Esophagus muscularis mucosa (tissue), 4 donors: ENCODE measurements at regions not wholly inside any gene's neighbourhood (a gene's known extent, or its start where the extent isn't known, plus 50 kb on each side); places are given as distances from the start of the nearest gene placed in this dataset.

Experiments
- DNase-seq: peaks from one replicate; pipeline ENCODE4 v3.0.0-alpha.2; 2017; ENCODE audit errors: extremely low spot score
- H3K27ac ChIP-seq, 4 donors: fragments of 200-600 bp; sonication (generic); replicated peaks in 1 of 4; 1 replicate in 3 of 4; 2 replicates in 1 of 4; pipeline ENCODE4 v1.5.1; 2016 to 2019; ENCODE audit warnings: mild to moderate bottlenecking in 1 of 4
- H3K27me3 ChIP-seq, 4 donors: fragments of 200-600 bp; sonication (generic); one replicate each; pipeline versions ENCODE4 v1.5.1 to v1.6.0; 2016 to 2019
- H3K36me3 ChIP-seq, 4 donors: fragments of 200-600 bp; sonication (generic); one replicate each; pipeline ENCODE4 v1.5.1; 2016 to 2019
- H3K4me1 ChIP-seq, 4 donors: fragments of 200-600 bp; sonication (generic); one replicate each; pipeline ENCODE4 v1.5.1; 2016 to 2019
- H3K4me3 ChIP-seq, 4 donors: fragments of 200-600 bp; sonication (generic); 1 replicate in 2 of 4; 2 replicates in 2 of 4; pipeline ENCODE4 v1.5.1; 2016 to 2019; ENCODE audit warnings: mild to moderate bottlenecking in 4 of 4, moderate library complexity in 1 of 4
- H3K9me3 ChIP-seq, 4 donors: fragments of 200-600 bp; sonication (generic); 1 replicate in 3 of 4; 2 replicates in 1 of 4; pipeline ENCODE4 v1.5.1; 2016 to 2019
- EP300 ChIP-seq: sonication (generic); formaldehyde crosslinking; IDR thresholded peaks from one replicate; pipeline ENCODE4 v1.6.1; 2017; ENCODE audit warnings: antibody characterized with exemption
- POLR2A ChIP-seq: fragments of 450-650 bp; IDR thresholded peaks from one replicate; pipeline ENCODE4 v1.6.1; 2017; ENCODE audit warnings: antibody characterized with exemption, moderate library complexity, mild to moderate bottlenecking, low read depth
- POLR2AphosphoS5 ChIP-seq, 2 donors: sonication (generic); formaldehyde crosslinking; IDR thresholded peaks; one replicate each; pipeline ENCODE4 v1.6.1; 2017; ENCODE audit warnings: antibody characterized with exemption in 2 of 2
- WGBS: methylation state at CpG from one replicate; pipeline ENCODE4 v1.1.5; 2018; 5-methylcytosine and 5-hydroxymethylcytosine counted together
- intact Hi-C: fragments of 100-400 bp; cut with DNase I; formaldehyde crosslinking; loops from one replicate; pipeline ENCODE4 v1.15.1; 2023
- TF ChIP-seq, protein P1 (sequence below), 3 experiments: fragments of 200-600 bp in 2 of 3; fragments of 450-650 bp in 1 of 3; sonication (generic) in 2 of 3; IDR thresholded peaks; one replicate each; pipeline ENCODE4 v1.5.1; 2017 to 2019; ENCODE audit warnings: antibody characterized with exemption in 3 of 3, mild to moderate bottlenecking in 2 of 3, moderate library complexity in 1 of 3

DNA sequence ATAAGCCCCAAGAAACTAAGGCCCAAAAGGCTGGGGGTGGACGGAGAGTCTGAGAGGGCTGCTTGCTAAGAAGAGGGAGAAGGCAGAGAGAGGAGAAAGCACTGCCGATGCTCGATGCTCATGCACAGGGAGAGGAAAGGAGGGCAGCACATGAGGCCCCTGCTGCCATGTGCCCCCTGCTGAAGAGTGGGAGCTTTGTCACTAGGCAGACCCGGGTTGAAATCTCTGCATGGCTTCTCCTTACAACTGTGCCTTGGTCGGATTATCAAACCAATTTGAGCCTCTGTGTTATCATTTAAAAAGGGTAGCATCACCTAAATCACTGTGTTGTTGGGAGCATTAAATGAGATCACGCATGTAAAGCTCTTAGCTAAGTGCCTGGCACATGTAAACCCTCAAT is 330.5 kb downstream of the NXPE2 start:
- H3K9me3 ChIP-seq = peaks cover 0 to 2% (median 0%) of the 10 kb centered on the region in 4 donors
- H3K4me3 ChIP-seq = no peak overlapping the region
- no peaks in the 10 kb centered on the region for H3K27me3 ChIP-seq
- no peaks in the 10 kb centered on the region for H3K36me3 ChIP-seq
- no peak for DNase-seq
- H3K27ac ChIP-seq = no peak overlapping the region
- WGBS = 67% methylated on average over 6 of the region's 6 CpGs
- no peaks in the 10 kb centered on the region for H3K4me1 ChIP-seq
- intact Hi-C loops = no loop called here
- TF ChIP-seq EP300 (no peak), POLR2A (no peak), POLR2AphosphoS5 (IDR thresholded peaks at IDR 0.05) (no peak)
- TF ChIP-seq, protein P1, sequence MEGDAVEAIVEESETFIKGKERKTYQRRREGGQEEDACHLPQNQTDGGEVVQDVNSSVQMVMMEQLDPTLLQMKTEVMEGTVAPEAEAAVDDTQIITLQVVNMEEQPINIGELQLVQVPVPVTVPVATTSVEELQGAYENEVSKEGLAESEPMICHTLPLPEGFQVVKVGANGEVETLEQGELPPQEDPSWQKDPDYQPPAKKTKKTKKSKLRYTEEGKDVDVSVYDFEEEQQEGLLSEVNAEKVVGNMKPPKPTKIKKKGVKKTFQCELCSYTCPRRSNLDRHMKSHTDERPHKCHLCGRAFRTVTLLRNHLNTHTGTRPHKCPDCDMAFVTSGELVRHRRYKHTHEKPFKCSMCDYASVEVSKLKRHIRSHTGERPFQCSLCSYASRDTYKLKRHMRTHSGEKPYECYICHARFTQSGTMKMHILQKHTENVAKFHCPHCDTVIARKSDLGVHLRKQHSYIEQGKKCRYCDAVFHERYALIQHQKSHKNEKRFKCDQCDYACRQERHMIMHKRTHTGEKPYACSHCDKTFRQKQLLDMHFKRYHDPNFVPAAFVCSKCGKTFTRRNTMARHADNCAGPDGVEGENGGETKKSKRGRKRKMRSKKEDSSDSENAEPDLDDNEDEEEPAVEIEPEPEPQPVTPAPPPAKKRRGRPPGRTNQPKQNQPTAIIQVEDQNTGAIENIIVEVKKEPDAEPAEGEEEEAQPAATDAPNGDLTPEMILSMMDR (IDR thresholded peaks at IDR 0.05) = no peak

DNA sequence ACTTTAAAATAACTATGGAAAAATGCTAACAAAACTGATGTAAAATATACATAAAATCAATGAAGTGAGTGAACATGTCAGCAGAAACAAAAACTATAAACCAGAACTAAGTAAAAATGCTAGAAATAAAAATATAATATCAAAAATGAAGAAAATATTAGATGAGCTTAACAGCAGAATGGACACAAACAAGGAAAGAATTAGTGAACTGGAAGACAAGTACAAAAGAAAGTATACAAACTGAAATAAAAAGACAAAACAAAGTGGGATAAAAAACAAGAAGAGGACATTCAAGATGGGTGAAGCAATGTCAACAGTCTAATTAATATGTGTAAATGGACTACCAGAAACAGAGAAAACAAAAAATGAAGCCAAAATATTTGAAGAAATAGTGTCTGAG is 339.2 kb downstream of the NXPE2 start:
- H3K27me3 ChIP-seq = no peaks in the 10 kb centered on the region
- peaks cover 0 to 35% (median 13%) of the 10 kb centered on the region in 4 donors for H3K9me3 ChIP-seq
- TF ChIP-seq POLR2AphosphoS5 (IDR thresholded peaks at IDR 0.05) (no peak), EP300 (no peak)
- TF ChIP-seq, protein P1 (IDR thresholded peaks at IDR 0.05) = no peak
- no peak overlapping the region for H3K4me3 ChIP-seq
- DNase-seq = no peak
- H3K36me3 ChIP-seq = no peaks in the 10 kb centered on the region
- intact Hi-C loops = no loop called here
- no peaks in the 10 kb centered on the region for H3K4me1 ChIP-seq
- no peak overlapping the region for H3K27ac ChIP-seq

DNA sequence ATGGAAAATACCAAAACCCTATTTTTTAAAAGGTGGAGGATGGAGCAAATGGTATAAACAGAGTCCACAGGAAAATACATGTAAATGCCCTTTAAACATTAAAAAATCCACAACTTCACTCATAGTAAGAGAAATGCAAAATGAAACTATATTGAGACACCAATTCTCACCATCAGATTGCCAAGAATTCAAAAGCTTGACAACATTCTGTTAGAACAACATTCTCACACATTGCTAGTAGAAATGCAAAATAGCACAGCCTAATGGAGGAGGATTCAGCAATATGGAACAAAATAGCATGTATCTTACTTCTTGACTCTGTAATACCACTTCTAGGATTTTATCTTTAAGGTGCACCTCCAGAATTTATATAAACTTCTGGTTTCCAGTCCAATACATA is 351.8 kb downstream of the NXPE2 start:
- TF ChIP-seq POLR2AphosphoS5 (IDR thresholded peaks at IDR 0.05) = no peak
- no peak for TF ChIP-seq POLR2A
- TF ChIP-seq, protein P1 (IDR thresholded peaks at IDR 0.05) = no peak
- no peak for TF ChIP-seq EP300
- no peak for DNase-seq
- intact Hi-C loops = no loop called here
- Histone ChIP-seq H3K36me3 (no peaks in the 10 kb centered on the region), H3K27me3 (no peaks in the 10 kb centered on the region), H3K4me3 (no peak overlapping the region), H3K4me1 (no peaks in the 10 kb centered on the region), H3K27ac (no peak overlapping the region), H3K9me3 (no peaks in the 10 kb centered on the region)

DNA sequence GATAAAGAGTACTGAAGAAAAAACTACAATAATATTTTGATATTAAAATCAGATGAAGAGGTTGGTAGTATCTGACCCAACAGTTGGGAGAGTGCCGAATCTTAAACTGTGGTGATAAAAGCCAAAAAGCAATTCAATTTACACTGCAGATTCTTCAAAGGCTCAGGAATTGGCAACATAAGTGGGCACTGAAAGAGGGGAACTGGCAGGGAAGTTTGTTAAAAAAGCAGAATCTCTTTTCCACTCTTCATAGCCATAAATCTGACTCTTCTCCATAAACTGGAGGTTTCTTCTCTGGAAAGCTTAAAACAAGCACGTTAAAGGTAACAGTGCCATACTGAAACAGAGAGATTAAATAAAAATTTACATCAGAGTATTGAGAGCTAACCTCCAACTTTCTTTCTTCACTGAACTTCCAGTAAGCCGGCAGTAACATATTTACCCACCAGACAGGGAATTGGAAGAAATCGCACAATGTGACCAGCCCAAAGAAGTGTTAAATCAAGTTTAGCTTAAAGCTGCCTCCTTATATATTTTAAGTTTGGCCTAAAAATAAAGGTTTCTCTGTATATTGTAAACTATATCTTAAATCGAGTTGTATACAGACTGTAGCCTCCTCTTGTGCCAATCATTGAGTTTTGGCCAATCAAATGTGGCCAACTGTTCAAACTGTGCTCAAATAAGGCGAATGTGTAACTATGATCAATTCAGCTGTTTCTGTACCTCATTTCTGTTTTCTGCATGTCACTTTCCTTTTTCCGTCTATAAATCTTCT is 358.3 kb downstream of the NXPE2 start:
- no peaks in the 10 kb centered on the region for H3K9me3 ChIP-seq
- TF ChIP-seq, protein P1 (IDR thresholded peaks at IDR 0.05) = no peak
- TF ChIP-seq POLR2AphosphoS5 (IDR thresholded peaks at IDR 0.05) (no peak), POLR2A (no peak), EP300 (no peak)
- no peaks in the 10 kb centered on the region for H3K4me1 ChIP-seq
- intact Hi-C loops = no loop called here
- no peaks in the 10 kb centered on the region for H3K27me3 ChIP-seq
- no peaks in the 10 kb centered on the region for H3K36me3 ChIP-seq
- DNase-seq = no peak
- no peak overlapping the region for H3K27ac ChIP-seq
- WGBS = 91% methylated on average over 7 of the region's 7 CpGs
- H3K4me3 ChIP-seq = no peak overlapping the region

DNA sequence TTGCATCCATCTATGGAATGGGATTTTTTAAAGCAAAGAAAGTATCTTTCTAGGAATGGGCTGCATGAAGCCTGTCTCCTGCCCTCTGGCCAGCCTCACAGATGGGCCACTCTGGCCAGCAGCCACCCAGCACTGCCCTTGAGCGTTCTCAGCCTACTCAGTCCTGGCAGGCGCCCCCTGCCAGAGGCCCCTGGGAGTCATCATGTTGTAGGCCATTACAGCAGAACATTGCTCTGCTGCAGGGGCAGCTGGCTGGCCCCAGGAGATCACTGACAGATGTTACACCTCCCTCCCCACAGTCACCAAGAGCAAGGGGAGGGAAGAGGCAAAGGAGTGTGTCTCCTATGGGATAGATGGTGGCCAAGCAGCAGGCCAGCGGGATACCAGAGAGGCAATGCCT is 363.7 kb downstream of the NXPE2 start:
- 76% methylated on average over 3 of the region's 3 CpGs for WGBS
- intact Hi-C loops = no loop called here
- Histone ChIP-seq H3K9me3 (no peaks in the 10 kb centered on the region), H3K36me3 (no peaks in the 10 kb centered on the region), H3K4me3 (no peak overlapping the region), H3K4me1 (no peaks in the 10 kb centered on the region), H3K27ac (no peak overlapping the region), H3K27me3 (no peaks in the 10 kb centered on the region)
- TF ChIP-seq, protein P1 (IDR thresholded peaks at IDR 0.05) = no peak
- TF ChIP-seq POLR2A = no peak
- no peak for TF ChIP-seq EP300
- no peak for TF ChIP-seq POLR2AphosphoS5 (IDR thresholded peaks at IDR 0.05)
- DNase-seq = no peak
